NT2/D1 (cell line): ENCODE measurements at regions not wholly inside any gene's neighbourhood (a gene's known extent, or its start where the extent isn't known, plus 50 kb on each side); places are given as distances from the start of the nearest gene placed in this dataset.

ENCODE experiments used
- SUZ12 ChIP-seq: IDR thresholded peaks from 2 replicates; pipeline ENCODE4 v1.6.1; 2011; ENCODE audit not compliant: insufficient read length, insufficient read depth; ENCODE audit errors: extremely low read depth
- YY1 ChIP-seq: IDR thresholded peaks from 2 replicates; pipeline ENCODE4 v1.6.1; 2011; ENCODE audit not compliant: insufficient read length, insufficient read depth
- ZNF274 ChIP-seq: IDR thresholded peaks from 2 replicates; pipeline ENCODE4 v1.6.1; 2011; ENCODE audit warnings: mild to moderate bottlenecking, low read depth, low read length

DNA sequence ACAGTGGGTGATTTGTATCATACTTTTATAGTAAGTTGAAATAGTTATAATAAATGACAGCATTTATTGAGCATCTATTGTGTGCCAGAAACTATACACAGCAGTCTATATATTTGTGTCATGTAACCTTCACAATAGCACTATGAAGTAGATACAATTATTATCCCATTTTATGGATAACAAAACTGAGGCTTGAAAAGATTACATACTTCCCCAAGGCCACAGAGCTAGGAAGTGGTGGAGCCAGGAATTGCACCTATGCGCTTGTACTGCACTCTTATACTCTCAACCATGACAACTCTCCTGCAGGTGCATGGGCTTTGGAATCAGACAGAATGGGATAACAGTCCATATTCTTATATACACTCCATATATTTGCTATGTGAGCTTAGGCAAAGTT is 110.6 kb upstream of the SOX5 start:
- no peak for TF ChIP-seq YY1
- TF ChIP-seq SUZ12: no peak
- no peak for TF ChIP-seq ZNF274
